ENCODE measurements at regions not wholly inside any gene's neighbourhood (a gene's known extent, or its start where the extent isn't known, plus 50 kb on each side); places are given as distances from the start of the nearest gene placed in this dataset.

DNA sequence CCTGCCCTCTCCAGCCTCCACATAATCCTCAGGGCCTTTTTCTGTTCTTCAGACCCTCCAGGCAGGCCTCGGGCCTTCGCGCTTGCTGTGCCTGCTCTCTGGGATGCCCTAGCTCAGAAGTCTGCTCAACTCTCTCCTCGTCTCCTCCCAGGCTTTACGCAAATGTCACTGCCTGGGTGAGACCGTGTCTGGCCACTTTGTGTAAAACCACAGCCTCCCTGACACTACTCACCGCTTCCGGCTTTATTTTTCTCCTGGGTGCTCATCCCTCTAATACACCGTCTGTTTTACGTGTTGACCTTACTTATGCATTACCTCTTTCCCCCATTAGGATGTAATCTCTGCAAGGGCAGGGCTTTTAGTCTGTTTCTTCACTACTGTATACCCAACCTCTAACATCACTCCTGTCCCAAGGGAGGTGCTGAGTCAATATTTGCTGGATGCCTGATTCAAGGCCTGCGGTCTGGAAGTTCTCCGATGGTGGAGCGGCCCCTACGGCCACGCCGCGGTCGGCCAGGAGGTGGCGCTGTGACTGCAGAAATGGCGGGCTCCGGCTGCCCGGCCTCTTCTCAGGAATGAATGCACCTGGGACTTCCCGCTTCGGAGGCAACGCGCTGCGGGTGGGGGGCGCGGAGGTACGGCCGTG, 58.2 kb upstream of the THY1 start:
- TF ChIP-seq, protein P1, sequence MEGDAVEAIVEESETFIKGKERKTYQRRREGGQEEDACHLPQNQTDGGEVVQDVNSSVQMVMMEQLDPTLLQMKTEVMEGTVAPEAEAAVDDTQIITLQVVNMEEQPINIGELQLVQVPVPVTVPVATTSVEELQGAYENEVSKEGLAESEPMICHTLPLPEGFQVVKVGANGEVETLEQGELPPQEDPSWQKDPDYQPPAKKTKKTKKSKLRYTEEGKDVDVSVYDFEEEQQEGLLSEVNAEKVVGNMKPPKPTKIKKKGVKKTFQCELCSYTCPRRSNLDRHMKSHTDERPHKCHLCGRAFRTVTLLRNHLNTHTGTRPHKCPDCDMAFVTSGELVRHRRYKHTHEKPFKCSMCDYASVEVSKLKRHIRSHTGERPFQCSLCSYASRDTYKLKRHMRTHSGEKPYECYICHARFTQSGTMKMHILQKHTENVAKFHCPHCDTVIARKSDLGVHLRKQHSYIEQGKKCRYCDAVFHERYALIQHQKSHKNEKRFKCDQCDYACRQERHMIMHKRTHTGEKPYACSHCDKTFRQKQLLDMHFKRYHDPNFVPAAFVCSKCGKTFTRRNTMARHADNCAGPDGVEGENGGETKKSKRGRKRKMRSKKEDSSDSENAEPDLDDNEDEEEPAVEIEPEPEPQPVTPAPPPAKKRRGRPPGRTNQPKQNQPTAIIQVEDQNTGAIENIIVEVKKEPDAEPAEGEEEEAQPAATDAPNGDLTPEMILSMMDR (IDR thresholded peaks at IDR 0.05; ENCODE audit: low read depth, low read length, missing control alignments) = peak; percentile 92
- no peak overlapping the region for H3K4me3 ChIP-seq (ENCODE audit: low read depth, low read length)
- peak; percentile 51 for DNase-seq (ENCODE audit: low read depth)

DNA sequence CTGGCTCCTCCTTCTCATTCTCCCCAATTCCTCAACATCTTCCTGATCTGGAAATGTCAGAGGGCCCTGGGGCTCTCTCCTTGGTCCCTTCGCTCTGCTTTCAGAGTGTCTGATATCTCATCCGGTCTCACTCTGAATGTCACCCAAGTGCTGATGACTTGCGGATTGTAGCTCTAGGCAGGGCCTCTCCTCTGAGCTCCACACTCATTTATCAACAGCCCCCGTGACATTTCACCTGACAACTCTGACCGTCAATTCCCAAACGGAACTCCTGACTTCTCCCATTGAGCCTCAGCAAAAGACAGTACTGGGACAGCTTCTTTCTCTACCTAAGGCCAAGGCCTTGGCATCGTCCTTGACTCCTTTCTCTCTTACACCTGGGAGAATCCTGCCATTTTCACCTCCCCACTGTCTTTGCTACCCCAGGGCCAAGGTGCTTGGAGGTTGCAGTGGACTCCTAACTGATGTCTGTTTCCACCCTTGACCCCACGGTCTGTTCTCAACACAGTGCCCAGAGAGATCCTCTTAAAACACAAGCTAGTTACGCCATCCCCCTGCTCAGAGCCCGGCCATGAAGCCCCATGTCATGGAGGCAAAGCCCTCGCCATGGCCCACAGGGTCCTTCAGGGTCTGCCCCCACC, 57.5 kb upstream of the THY1 start:
- no peak overlapping the region for H3K4me3 ChIP-seq (ENCODE audit: low read depth, low read length)
- DNase-seq (ENCODE audit: low read depth) = no peak
- TF ChIP-seq, protein P1 (IDR thresholded peaks at IDR 0.05; ENCODE audit: low read depth, low read length, missing control alignments) = no peak

DNA sequence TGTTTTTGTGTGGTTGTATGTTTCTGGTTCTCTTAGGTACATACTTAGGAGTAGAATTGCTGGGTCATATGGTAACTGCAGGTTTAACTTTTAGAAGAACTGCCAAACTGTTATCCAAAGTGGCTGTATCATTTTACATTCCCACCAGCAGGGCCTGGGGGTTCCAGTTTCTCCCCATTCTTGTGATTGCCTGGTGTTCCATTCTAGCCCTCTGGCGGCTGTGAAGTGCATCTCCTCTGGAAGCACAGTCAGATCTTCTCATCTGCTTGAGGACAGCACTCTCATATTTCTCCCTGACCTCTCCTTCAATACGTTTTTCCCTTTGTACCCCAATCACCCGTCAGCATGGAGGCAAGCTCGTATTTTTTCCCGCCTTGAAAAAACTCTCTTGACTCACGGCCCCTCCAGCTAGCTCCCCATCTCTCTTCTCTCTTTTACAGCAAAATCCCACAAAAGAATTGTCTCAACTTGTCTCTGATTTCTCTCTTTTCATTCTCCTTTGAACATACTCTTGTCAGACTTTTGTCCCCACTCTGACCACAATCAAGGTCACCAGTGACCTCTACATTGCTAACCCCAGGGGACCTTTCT, 56.8 kb upstream of the THY1 start:
- H3K4me3 ChIP-seq (ENCODE audit: low read depth, low read length) = no peak overlapping the region
- TF ChIP-seq, protein P1 (IDR thresholded peaks at IDR 0.05; ENCODE audit: low read depth, low read length, missing control alignments) = peak; percentile 61
- DNase-seq (ENCODE audit: low read depth) = no peak

DNA sequence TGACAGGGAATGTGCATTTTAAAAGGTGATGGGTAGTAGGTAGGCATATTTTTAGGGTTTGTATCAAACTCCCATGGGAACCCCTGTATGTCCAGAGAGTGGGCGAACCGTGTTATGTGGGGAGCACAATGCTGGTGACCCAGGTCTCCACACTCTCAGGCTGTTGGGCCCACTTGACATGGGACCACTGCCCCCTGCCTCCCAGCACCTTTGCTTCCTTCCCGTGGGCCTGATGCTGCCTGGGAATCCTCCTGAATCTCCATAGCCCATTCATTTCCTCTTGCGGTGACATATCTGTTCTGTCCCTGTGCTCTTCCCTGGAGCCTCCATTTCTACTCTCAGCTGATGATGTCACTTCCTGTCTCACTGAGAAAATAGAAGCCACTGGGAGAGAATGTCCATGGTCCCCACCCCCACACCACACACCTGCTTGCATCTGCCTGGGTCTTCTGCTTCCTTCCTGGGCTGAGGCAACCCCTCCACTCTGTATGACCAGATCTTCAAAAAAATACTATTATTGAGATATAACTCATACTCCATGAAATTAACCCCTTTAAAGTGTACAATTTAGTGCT, 55.8 kb upstream of the THY1 start:
- no peak overlapping the region for H3K4me3 ChIP-seq (ENCODE audit: low read depth, low read length)
- DNase-seq (ENCODE audit: low read depth) = no peak
- TF ChIP-seq, protein P1 (IDR thresholded peaks at IDR 0.05; ENCODE audit: low read depth, low read length, missing control alignments) = no peak

DNA sequence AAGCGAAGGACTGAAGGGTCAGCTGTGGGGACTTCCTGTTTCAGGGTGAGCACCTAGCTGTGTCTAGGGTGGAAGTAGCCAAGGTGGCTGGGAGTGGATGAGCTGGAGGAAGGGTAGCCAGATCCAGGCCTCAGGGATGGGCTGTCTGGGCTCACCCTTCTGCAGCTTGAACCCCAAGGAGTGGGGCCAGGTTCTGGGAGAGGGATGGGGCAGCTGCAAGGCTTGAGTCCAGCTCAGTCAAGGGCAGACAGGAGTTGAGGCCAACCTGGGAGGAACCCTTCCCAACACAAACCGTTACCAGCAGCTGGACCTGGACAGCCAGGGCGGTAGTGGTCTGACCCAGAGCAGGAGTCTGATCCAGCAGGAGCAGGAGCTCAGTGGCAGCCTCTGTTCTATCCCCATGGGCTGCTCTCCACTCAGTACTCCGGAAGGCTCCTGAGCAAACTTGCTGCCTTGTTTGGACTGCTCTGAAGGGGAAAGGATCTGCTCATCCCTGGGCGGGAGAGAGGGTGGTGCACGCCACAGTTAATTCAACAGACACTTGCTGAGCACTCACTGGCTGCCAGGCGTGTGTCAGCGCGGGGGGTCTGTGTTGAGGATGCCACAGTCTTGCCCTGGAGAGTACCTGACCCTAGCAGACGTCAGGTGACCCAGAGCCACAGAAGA, 53.8 kb upstream of the THY1 start:
- TF ChIP-seq, protein P1 (IDR thresholded peaks at IDR 0.05; ENCODE audit: low read depth, low read length, missing control alignments) = no peak
- H3K4me3 ChIP-seq (ENCODE audit: low read depth, low read length) = no peak overlapping the region
- DNase-seq (ENCODE audit: low read depth) = no peak

DNA sequence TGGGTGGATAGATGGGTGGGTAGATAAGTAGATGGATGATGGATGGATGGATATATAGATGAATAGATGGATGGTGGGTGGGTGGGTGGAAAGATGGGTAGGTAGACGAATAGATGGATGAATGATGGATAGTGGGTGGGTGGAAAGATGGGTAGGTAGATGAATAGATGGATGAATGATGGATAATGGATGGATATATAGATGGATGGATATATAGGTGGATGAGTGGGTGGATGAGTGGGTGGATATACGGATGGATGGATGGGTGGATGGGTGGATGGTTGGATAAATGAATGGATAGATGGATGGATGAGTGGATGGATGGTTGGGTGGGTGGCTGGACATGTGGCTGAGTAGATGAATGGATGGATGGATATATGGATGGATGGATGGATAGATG, 53.1 kb upstream of the THY1 start:
- H3K4me3 ChIP-seq (ENCODE audit: low read depth, low read length) = no peak overlapping the region
- DNase-seq (ENCODE audit: low read depth) = no peak
- TF ChIP-seq, protein P1 (IDR thresholded peaks at IDR 0.05; ENCODE audit: low read depth, low read length, missing control alignments) = no peak
